ENCODE measurements at regions not wholly inside any gene's neighbourhood (a gene's known extent, or its start where the extent isn't known, plus 50 kb on each side); places are given as distances from the start of the nearest gene placed in this dataset.
A peak's percentile ranks its signal among the peaks of the same experiment; 100 is the strongest.

DNA sequence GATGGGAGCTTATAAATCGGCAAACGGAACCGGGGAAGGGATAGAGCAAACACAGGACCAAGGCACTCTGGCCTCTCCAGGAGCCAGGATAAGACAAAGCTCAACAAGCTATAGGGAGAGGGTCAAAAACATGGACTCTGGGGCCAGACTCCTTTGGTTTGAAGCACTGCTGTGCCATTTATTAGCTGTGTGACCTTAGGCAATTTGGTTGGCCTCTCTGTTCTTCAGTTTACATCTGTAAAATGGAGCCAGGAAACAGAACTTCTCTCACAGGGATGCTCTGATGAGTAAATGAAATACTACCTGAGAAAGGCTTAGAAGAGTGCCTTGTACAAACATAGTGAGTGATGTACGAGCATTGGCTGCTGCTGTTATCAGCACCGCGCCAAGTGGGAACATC is 213.3 kb upstream of the PWP1 start:
- ChIA-PET POLR2A (no interaction called here), CTCF (ENCODE audit: low intra/inter-chr PET ratio, low total read pairs) (no interaction called here)
- no peak for ATAC-seq

DNA sequence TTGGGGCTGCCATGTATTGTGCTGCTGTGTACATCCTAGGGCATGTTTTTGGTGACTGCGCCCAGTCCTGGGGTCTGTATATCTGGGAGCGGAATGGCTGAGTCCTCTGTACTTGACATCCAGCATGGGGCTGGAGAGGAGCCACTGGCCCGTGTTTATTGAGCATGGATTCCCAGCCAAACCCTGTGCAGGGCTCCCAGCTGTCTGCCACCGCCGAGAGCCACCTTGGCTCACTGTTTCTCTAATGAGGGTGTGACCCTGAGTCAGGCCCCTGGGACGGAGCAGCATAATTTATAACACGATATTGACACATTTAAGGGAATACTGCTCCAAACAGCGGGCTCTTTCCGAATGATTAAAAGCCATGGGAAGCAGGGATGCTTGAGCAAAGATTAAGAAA is 211.5 kb upstream of the PWP1 start:
- in situ Hi-C loops (cut with HindIII; ENCODE audit: extremely low pct_ligation_motif_present, low pct_unique_long_range_greater_than_20kb), result no loop called here
- no peaks in the 10 kb centered on the region for H4K20me1 ChIP-seq (ENCODE audit: insufficient read depth, low read length)
- no peaks in the 10 kb centered on the region for H3K79me2 ChIP-seq (ENCODE audit: insufficient read depth, low read length)
- no peak for ATAC-seq
- no peak for DNase-seq (ENCODE audit: low spot score)
- H2AFZ ChIP-seq (ENCODE audit: low read length), result no peak overlapping the region
- WGBS (ENCODE audit: low lambda C conversion rate), result 67% methylated on average over 8 of the region's 9 CpGs
- ChIA-PET POLR2A (no interaction called here), CTCF (ENCODE audit: low intra/inter-chr PET ratio, low total read pairs) (no interaction called here)
- no peaks in the 10 kb centered on the region for H3K27me3 ChIP-seq (ENCODE audit: control insufficient read depth in 1 of 2, insufficient read depth in 2 of 2, low read length in 2 of 2)
- H3K9me3 ChIP-seq (ENCODE audit: low read length), result no peaks in the 10 kb centered on the region
- BruUV-seq (replicated peaks), result no TSS peak
- no peak overlapping the region for H3K9ac ChIP-seq (ENCODE audit: insufficient read depth, low read depth, low read length)
- H3K4me3 ChIP-seq (replicated peaks in 1 of 3; ENCODE audit: insufficient read depth in 1 of 3, low read depth in 2 of 3, low read length in 3 of 3), result no peak overlapping the region
- TF ChIP-seq ZNF781 (CRISPR knock-in tag; IDR thresholded peaks at IDR 0.05; ENCODE audit: borderline replicate concordance, not compliant biosample characterization), result no peak
- TF ChIP-seq ZIK1 (CRISPR knock-in tag; IDR thresholded peaks at IDR 0.05; ENCODE audit: borderline replicate concordance, low read depth), result no peak
- TF ChIP-seq, protein P1, sequence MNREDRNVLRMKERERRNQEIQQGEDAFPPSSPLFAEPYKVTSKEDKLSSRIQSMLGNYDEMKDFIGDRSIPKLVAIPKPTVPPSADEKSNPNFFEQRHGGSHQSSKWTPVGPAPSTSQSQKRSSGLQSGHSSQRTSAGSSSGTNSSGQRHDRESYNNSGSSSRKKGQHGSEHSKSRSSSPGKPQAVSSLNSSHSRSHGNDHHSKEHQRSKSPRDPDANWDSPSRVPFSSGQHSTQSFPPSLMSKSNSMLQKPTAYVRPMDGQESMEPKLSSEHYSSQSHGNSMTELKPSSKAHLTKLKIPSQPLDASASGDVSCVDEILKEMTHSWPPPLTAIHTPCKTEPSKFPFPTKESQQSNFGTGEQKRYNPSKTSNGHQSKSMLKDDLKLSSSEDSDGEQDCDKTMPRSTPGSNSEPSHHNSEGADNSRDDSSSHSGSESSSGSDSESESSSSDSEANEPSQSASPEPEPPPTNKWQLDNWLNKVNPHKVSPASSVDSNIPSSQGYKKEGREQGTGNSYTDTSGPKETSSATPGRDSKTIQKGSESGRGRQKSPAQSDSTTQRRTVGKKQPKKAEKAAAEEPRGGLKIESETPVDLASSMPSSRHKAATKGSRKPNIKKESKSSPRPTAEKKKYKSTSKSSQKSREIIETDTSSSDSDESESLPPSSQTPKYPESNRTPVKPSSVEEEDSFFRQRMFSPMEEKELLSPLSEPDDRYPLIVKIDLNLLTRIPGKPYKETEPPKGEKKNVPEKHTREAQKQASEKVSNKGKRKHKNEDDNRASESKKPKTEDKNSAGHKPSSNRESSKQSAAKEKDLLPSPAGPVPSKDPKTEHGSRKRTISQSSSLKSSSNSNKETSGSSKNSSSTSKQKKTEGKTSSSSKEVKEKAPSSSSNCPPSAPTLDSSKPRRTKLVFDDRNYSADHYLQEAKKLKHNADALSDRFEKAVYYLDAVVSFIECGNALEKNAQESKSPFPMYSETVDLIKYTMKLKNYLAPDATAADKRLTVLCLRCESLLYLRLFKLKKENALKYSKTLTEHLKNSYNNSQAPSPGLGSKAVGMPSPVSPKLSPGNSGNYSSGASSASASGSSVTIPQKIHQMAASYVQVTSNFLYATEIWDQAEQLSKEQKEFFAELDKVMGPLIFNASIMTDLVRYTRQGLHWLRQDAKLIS (CRISPR knock-in tag; IDR thresholded peaks at IDR 0.05), result no peak
- no peak for TF ChIP-seq ZNF556 (CRISPR knock-in tag; IDR thresholded peaks at IDR 0.05; ENCODE audit: borderline replicate concordance)
- TF ChIP-seq POLR2AphosphoS5 (IDR thresholded peaks at IDR 0.05; ENCODE audit: low read depth, low read length), result no peak
- TF ChIP-seq ERF (CRISPR knock-in tag; IDR thresholded peaks at IDR 0.05), result no peak
- no peak for TF ChIP-seq PAF1 (CRISPR knock-in tag; IDR thresholded peaks at IDR 0.05)
- TF ChIP-seq ZNF343 (CRISPR knock-in tag; IDR thresholded peaks at IDR 0.05), result no peak
- TF ChIP-seq, protein P2, sequence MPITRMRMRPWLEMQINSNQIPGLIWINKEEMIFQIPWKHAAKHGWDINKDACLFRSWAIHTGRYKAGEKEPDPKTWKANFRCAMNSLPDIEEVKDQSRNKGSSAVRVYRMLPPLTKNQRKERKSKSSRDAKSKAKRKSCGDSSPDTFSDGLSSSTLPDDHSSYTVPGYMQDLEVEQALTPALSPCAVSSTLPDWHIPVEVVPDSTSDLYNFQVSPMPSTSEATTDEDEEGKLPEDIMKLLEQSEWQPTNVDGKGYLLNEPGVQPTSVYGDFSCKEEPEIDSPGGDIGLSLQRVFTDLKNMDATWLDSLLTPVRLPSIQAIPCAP (CRISPR knock-in tag; IDR thresholded peaks at IDR 0.05; ENCODE audit: low read depth), result no peak
- TF ChIP-seq, protein P3, sequence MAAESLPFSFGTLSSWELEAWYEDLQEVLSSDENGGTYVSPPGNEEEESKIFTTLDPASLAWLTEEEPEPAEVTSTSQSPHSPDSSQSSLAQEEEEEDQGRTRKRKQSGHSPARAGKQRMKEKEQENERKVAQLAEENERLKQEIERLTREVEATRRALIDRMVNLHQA (CRISPR knock-in tag; IDR thresholded peaks at IDR 0.05), result no peak
- TF ChIP-seq SALL2 (CRISPR knock-in tag; IDR thresholded peaks at IDR 0.05), result no peak
- no peak for TF ChIP-seq CENPX (CRISPR knock-in tag; IDR thresholded peaks at IDR 0.05)
- TF ChIP-seq, protein P4, sequence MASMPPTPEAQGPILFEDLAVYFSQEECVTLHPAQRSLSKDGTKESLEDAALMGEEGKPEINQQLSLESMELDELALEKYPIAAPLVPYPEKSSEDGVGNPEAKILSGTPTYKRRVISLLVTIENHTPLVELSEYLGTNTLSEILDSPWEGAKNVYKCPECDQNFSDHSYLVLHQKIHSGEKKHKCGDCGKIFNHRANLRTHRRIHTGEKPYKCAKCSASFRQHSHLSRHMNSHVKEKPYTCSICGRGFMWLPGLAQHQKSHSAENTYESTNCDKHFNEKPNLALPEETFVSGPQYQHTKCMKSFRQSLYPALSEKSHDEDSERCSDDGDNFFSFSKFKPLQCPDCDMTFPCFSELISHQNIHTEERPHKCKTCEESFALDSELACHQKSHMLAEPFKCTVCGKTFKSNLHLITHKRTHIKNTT (CRISPR knock-in tag; IDR thresholded peaks at IDR 0.05), result no peak
- H3K4me2 ChIP-seq (ENCODE audit: low read depth, low read length), result no peak overlapping the region
- no peak for FAIRE-seq
- H3K36me3 ChIP-seq (replicated peaks in 1 of 2; ENCODE audit: control insufficient read depth in 1 of 2, insufficient read depth in 2 of 2, low read length in 2 of 2), result no peaks in the 10 kb centered on the region
- peaks cover 25% of the 10 kb centered on the region for H3K4me1 ChIP-seq (ENCODE audit: insufficient read depth, low read length)
- H3K27ac ChIP-seq (ENCODE audit: extremely low read length, insufficient read depth, low read length), result no peak overlapping the region
- intact Hi-C loops (cut with micrococcal nuclease; ENCODE audit: unreplicated experiment), result no loop called here

More for the DNA sequence above, 213.3 kb upstream of the PWP1 start:
- FAIRE-seq, result no peak
- Histone ChIP-seq H3K79me2 (ENCODE audit: insufficient read depth, low read length) (no peaks in the 10 kb centered on the region), H3K4me3 (replicated peaks in 1 of 3; ENCODE audit: insufficient read depth in 1 of 3, low read depth in 2 of 3, low read length in 3 of 3) (no peak overlapping the region), H3K27ac (ENCODE audit: extremely low read length, insufficient read depth, low read length) (no peak overlapping the region), H3K9ac (ENCODE audit: insufficient read depth, low read depth, low read length) (no peak overlapping the region), H3K4me2 (ENCODE audit: low read depth, low read length) (no peak overlapping the region), H4K20me1 (ENCODE audit: insufficient read depth, low read length) (no peaks in the 10 kb centered on the region), H2AFZ (ENCODE audit: low read length) (no peak overlapping the region), H3K27me3 (ENCODE audit: control insufficient read depth in 1 of 2, insufficient read depth in 2 of 2, low read length in 2 of 2) (no peaks in the 10 kb centered on the region), H3K9me3 (ENCODE audit: low read length) (no peaks in the 10 kb centered on the region), H3K36me3 (replicated peaks in 1 of 2; ENCODE audit: control insufficient read depth in 1 of 2, insufficient read depth in 2 of 2, low read length in 2 of 2) (no peaks in the 10 kb centered on the region), H3K4me1 (ENCODE audit: insufficient read depth, low read length) (peaks cover 29% of the 10 kb centered on the region)
- 83% methylated on average over 6 of the region's 6 CpGs for WGBS (ENCODE audit: low lambda C conversion rate)
- DNase-seq (ENCODE audit: low spot score), result no peak
- TF ChIP-seq ZNF768 (CRISPR knock-in tag; IDR thresholded peaks at IDR 0.05) (peak; percentile 68; the same call in 1 of the 2 replicates), ZNF543 (CRISPR knock-in tag; IDR thresholded peaks at IDR 0.05) (no peak)
- in situ Hi-C loops (cut with HindIII; ENCODE audit: extremely low pct_ligation_motif_present, low pct_unique_long_range_greater_than_20kb) (no loop called here), intact Hi-C loops (cut with micrococcal nuclease; ENCODE audit: unreplicated experiment) (no loop called here)
- BruUV-seq (replicated peaks), result no TSS peak
